OCI-LY3 (cell line): ENCODE measurements at regions not wholly inside any gene's neighbourhood (a gene's known extent, or its start where the extent isn't known, plus 50 kb on each side); places are given as distances from the start of the nearest gene placed in this dataset.
A peak's percentile ranks its signal among the peaks of the same experiment; 100 is the strongest.

Experiments
- H2AFZ ChIP-seq: fragments of 200-600, 300-600 bp; shearing (Covaris generic); 2 replicates; pipeline ENCODE4 v1.6.0; 2014; ENCODE audit warnings: antibody characterized with exemption, low read depth, low read length
- H3K27ac ChIP-seq: fragments of 200-600, 300-600 bp; sonication (generic); 2 replicates; pipeline ENCODE4 v1.5.1; 2014; ENCODE audit warnings: mild to moderate bottlenecking, low read length, moderate library complexity, mixed read lengths
- H3K27me3 ChIP-seq: fragments of 200-600, 300-600 bp; sonication (generic); 2 replicates; pipeline ENCODE4 v1.6.1; 2014; ENCODE audit warnings: low read depth, low read length, mixed read lengths
- H3K36me3 ChIP-seq: fragments of 200-600, 300-600 bp; sonication (generic); replicated peaks from 2 replicates; pipeline ENCODE3; 2014; ENCODE audit warnings: low read depth, low read length, mixed read lengths
- H3K4me1 ChIP-seq: fragments of 300-600, 200-600 bp; sonication (generic); 2 replicates; pipeline ENCODE4 v1.6.1; 2014; ENCODE audit warnings: low read length, mixed read lengths
- H3K4me2 ChIP-seq: fragments of 200-600, 300-600 bp; sonication (generic); 2 replicates; pipeline ENCODE4 v1.6.1; 2014; ENCODE audit warnings: low read length, mixed read lengths
- H3K4me3 ChIP-seq: fragments of 300-600, 200-600 bp; sonication (generic); 2 replicates; pipeline ENCODE4 v1.5.1; 2014; ENCODE audit warnings: antibody characterized with exemption, mild to moderate bottlenecking, low read length, moderate library complexity
- H3K79me2 ChIP-seq: fragments of 300-600, 200-600 bp; shearing (Covaris generic); 2 replicates; pipeline ENCODE4 v1.6.1; 2014; ENCODE audit warnings: mild to moderate bottlenecking, low read length, mixed read lengths
- H3K9ac ChIP-seq: fragments of 300-600, 200-600 bp; shearing (Covaris generic); 2 replicates; pipeline ENCODE4 v1.6.0; 2014; ENCODE audit warnings: mild to moderate bottlenecking, low read length, moderate library complexity
- H3K9me3 ChIP-seq: fragments of 200-600, 300-600 bp; shearing (Covaris generic); 2 replicates; pipeline ENCODE4 v1.6.1; 2014; ENCODE audit warnings: low read length, mixed read lengths; ENCODE audit not compliant: insufficient read depth
- H4K20me1 ChIP-seq: fragments of 200-600, 300-600 bp; sonication (generic); 2 replicates; pipeline ENCODE4 v1.6.1; 2016; ENCODE audit warnings: low read length, mixed read lengths; ENCODE audit not compliant: insufficient read depth
- CTCF ChIP-seq: fragments of 200-600, 300-600 bp; sonication (generic); IDR thresholded peaks from 2 replicates; pipeline ENCODE4 v1.5.1; 2014; ENCODE audit warnings: antibody characterized with exemption, low read length, low read depth
- EZH2phosphoT487 ChIP-seq: fragments of 200-600 bp; shearing (Covaris generic); IDR thresholded peaks from 2 replicates; pipeline ENCODE4 v1.6.1; 2018; ENCODE audit warnings: antibody characterized with exemption, mixed run types, low read depth

GRCh38 chr9:2955575-2955974, 111.7 kb upstream of the PUM3 start:
- H4K20me1 ChIP-seq = no peaks in the 10 kb centered on the region
- peaks cover 22% of the 10 kb centered on the region for H3K27me3 ChIP-seq
- H2AFZ ChIP-seq = no peak overlapping the region
- H3K36me3 ChIP-seq = no peaks in the 10 kb centered on the region
- H3K4me1 ChIP-seq = no peaks in the 10 kb centered on the region
- no peaks in the 10 kb centered on the region for H3K79me2 ChIP-seq
- no peak overlapping the region for H3K27ac ChIP-seq
- no peak overlapping the region for H3K4me3 ChIP-seq
- no peaks in the 10 kb centered on the region for H3K9me3 ChIP-seq
- no peak overlapping the region for H3K4me2 ChIP-seq
- peak; percentile 31; the same call in 1 of the 2 replicates for TF ChIP-seq CTCF
- no peak for TF ChIP-seq EZH2phosphoT487
- no peak overlapping the region for H3K9ac ChIP-seq

GRCh38 chr9:2939368-2939767, 95.5 kb upstream of the PUM3 start:
- Histone ChIP-seq H3K4me3 (no peak overlapping the region), H3K27me3 (peaks cover 23% of the 10 kb centered on the region; the same call in 1 of the 2 replicates), H2AFZ (no peak overlapping the region), H3K4me2 (no peak overlapping the region), H3K79me2 (no peaks in the 10 kb centered on the region), H3K36me3 (no peaks in the 10 kb centered on the region), H3K9ac (no peak overlapping the region), H3K27ac (no peak overlapping the region), H3K9me3 (no peaks in the 10 kb centered on the region), H3K4me1 (no peaks in the 10 kb centered on the region), H4K20me1 (no peaks in the 10 kb centered on the region)
- TF ChIP-seq CTCF = no peak
- no peak for TF ChIP-seq EZH2phosphoT487

- H3K4me3 ChIP-seq = no peak overlapping the region
- H3K27ac ChIP-seq = no peak overlapping the region
- no peaks in the 10 kb centered on the region for H4K20me1 ChIP-seq
- no peaks in the 10 kb centered on the region for H3K4me1 ChIP-seq
- peaks cover 24% of the 10 kb centered on the region; the same call in 1 of the 2 replicates for H3K27me3 ChIP-seq
- H3K79me2 ChIP-seq = no peaks in the 10 kb centered on the region
- no peaks in the 10 kb centered on the region for H3K9me3 ChIP-seq
- H3K36me3 ChIP-seq = no peaks in the 10 kb centered on the region
- TF ChIP-seq CTCF (no peak), EZH2phosphoT487 (no peak)
- no peak overlapping the region for H3K9ac ChIP-seq
- H2AFZ ChIP-seq = no peak overlapping the region
- no peak overlapping the region for H3K4me2 ChIP-seq
Observed at GRCh38 chr9:2936221-2936620, 92.3 kb upstream of the PUM3 start.

DNA sequence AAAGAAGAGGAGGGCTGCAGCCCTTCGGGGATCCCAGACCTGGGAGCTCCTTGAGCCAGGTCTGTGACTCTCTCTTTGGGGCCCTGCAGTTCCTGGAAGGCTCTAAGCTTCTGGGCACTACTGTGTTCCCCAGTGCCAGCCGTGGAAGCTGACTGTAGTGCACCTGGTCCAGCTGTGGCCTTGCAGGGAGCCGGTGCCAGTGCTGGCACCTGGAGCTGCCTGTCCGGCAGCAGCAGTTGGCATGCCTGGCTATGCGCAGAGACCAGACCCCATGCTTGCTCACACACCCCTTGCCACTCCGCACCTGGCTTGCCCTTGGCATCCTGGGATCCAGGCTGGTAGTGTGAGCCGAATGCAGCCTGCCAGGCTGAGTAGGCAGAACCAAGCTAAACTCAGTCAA, 91.0 kb upstream of the PUM3 start:
- Histone ChIP-seq H3K4me3 (no peak overlapping the region), H3K4me1 (no peaks in the 10 kb centered on the region), H3K9ac (no peak overlapping the region), H3K9me3 (no peaks in the 10 kb centered on the region), H3K27me3 (peaks cover 26% of the 10 kb centered on the region; the same call in 1 of the 2 replicates), H4K20me1 (no peaks in the 10 kb centered on the region), H2AFZ (no peak overlapping the region), H3K4me2 (no peak overlapping the region), H3K79me2 (no peaks in the 10 kb centered on the region), H3K36me3 (no peaks in the 10 kb centered on the region), H3K27ac (no peak overlapping the region)
- no peak for TF ChIP-seq EZH2phosphoT487
- no peak for TF ChIP-seq CTCF
